AG04450 (cell line): ENCODE measurements at regions not wholly inside any gene's neighbourhood (a gene's known extent, or its start where the extent isn't known, plus 50 kb on each side); places are given as distances from the start of the nearest gene placed in this dataset. TPM values are rescaled to one million over a fixed set of nuclear protein-coding genes. Genes with fewer than 3 reads are reported as not detected.

Experiments
- CTCF ChIA-PET: fragments of 300-600, 350-600 bp; formaldehyde crosslinking; extraction: SDS; loops from one replicate; lab custom pipeline; 2022; ENCODE audit warnings: antibody characterized with exemption, inconsistent platforms; lab: Charles Lee
- POLR2A ChIA-PET: fragments of 350-600 bp; formaldehyde crosslinking; extraction: SDS; loops from one replicate; lab custom pipeline; 2021; ENCODE audit warnings: antibody characterized with exemption, inconsistent platforms; lab: Yijun Ruan, JAX
- DNase-seq: peaks from one replicate; pipeline ENCODE4 v3.0.0-alpha.2; 2011; ENCODE audit warnings: low read depth, low spot score
- H3K27ac ChIP-seq: one replicate; pipeline ENCODE4 v1.5.1; 2012; ENCODE audit warnings: low read depth, low read length, control low read depth
- H3K27me3 ChIP-seq: one replicate; pipeline ENCODE4 v1.6.0; 2012; ENCODE audit warnings: low read length; ENCODE audit not compliant: control insufficient read depth, insufficient read depth
- H3K4me3 ChIP-seq: 2 replicates; pipeline ENCODE4 v1.5.1; 2011; ENCODE audit warnings: mild to moderate bottlenecking, low read depth, low read length, control low read depth
- H3K9me3 ChIP-seq: 2 replicates; pipeline ENCODE4 v1.5.1; 2012; ENCODE audit warnings: low read length; ENCODE audit not compliant: control insufficient read depth, insufficient read depth
- small RNA-seq: library from RNA; depleted of rRNA; stranded (forward); fragments of <200 nt; gene quantifications from one replicate; pipeline ENCODE3, GENCODE V24; 2012; ENCODE audit warnings: low read depth; ENCODE audit not compliant: insufficient read length
- TF ChIP-seq, protein P1 (sequence below): IDR thresholded peaks from 2 replicates; pipeline ENCODE4 v1.5.1; 2011; ENCODE audit warnings: low read depth, low read length, control low read depth, inconsistent platforms

DNA sequence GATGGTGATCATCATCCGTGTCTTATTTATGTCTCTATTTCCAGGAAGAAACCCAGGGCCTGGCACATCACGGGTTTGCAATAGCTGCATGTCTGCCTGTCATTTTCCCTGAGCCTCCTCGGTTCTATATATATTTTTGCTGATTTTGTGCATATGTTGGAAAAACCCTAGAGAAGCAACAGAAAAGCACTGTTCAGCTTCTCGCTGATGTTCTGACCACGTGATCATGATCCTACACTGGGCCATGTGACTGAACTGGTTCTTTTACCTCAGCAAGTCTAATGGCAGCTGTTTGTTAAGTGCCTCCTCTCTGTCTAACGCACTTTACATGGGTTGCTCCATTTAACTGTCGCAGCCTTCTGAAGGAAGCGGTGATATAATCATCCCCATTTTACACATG, 71.3 kb downstream of the CMPK2 start:
- H3K9me3 ChIP-seq = no peaks in the 10 kb centered on the region
- ChIA-PET CTCF (interaction anchor here (1.4 kb wide), 1 partner anchor 22 kb away, joined by 3 read pairs; no protein-coding TSS in a partner anchor), POLR2A (no interaction called here)
- no peak overlapping the region for H3K27ac ChIP-seq
- no peak overlapping the region for H3K4me3 ChIP-seq
- no peak for DNase-seq
- H3K27me3 ChIP-seq = no peaks in the 10 kb centered on the region
- TF ChIP-seq, protein P1, sequence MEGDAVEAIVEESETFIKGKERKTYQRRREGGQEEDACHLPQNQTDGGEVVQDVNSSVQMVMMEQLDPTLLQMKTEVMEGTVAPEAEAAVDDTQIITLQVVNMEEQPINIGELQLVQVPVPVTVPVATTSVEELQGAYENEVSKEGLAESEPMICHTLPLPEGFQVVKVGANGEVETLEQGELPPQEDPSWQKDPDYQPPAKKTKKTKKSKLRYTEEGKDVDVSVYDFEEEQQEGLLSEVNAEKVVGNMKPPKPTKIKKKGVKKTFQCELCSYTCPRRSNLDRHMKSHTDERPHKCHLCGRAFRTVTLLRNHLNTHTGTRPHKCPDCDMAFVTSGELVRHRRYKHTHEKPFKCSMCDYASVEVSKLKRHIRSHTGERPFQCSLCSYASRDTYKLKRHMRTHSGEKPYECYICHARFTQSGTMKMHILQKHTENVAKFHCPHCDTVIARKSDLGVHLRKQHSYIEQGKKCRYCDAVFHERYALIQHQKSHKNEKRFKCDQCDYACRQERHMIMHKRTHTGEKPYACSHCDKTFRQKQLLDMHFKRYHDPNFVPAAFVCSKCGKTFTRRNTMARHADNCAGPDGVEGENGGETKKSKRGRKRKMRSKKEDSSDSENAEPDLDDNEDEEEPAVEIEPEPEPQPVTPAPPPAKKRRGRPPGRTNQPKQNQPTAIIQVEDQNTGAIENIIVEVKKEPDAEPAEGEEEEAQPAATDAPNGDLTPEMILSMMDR = no peak

Small RNAs in the stretch of these regions (small RNA-seq; reads per million reads assigned to genes)
- gene MIR7158 = not detected
